ENCODE measurements at regions not wholly inside any gene's neighbourhood (a gene's known extent, or its start where the extent isn't known, plus 50 kb on each side); places are given as distances from the start of the nearest gene placed in this dataset.
"Not testable (repeated sequence)": the region's sequence is repeated elsewhere in the genome, so short reads cannot be mapped to it uniquely, and the experiment has no call there.

GRCh38 chr15:96213896-96214295 is 116.6 kb upstream of the NR2F2 start:
- Histone ChIP-seq H4K20me1 (ENCODE audit: control insufficient read depth, extremely low read depth, insufficient read depth, low read length) (no peaks in the 10 kb centered on the region), H3K79me2 (ENCODE audit: control insufficient read depth, insufficient read depth, low read length) (no peaks in the 10 kb centered on the region), H3K4me2 (ENCODE audit: extremely low read depth, insufficient read depth, low read length) (no peak overlapping the region), H3K9ac (ENCODE audit: insufficient read depth, low read length) (no peak overlapping the region), H3K36me3 (ENCODE audit: control insufficient read depth, insufficient read depth, low read length) (no peaks in the 10 kb centered on the region), H2AFZ (ENCODE audit: low read length) (no peak overlapping the region), H3K27ac (ENCODE audit: insufficient read depth, low read length) (no peak overlapping the region), H3K9me3 (ENCODE audit: control insufficient read depth, insufficient read depth, low read depth, low read length) (no peaks in the 10 kb centered on the region), H3K4me3 (replicated peaks in 1 of 4; ENCODE audit: control extremely low read depth in 1 of 4, insufficient read depth in 1 of 4, low read depth in 3 of 4, low read length in 4 of 4) (no peak overlapping the region), H3K27me3 (ENCODE audit: control insufficient read depth, insufficient read depth, low read length) (no peaks in the 10 kb centered on the region), H3K4me1 (ENCODE audit: control insufficient read depth, extremely low read depth, insufficient read depth, low read length) (no peaks in the 10 kb centered on the region)
- DNase-seq (ENCODE audit: low read depth in 2 of 2) = no peak
- TF ChIP-seq EZH2 (IDR thresholded peaks at IDR 0.05; ENCODE audit: low read length, missing control alignments) (no peak), CTCF (conservative IDR thresholded peaks at IDR 0.05 in 1 of 2, IDR thresholded peaks at IDR 0.05 in 1 of 2; ENCODE audit: low read depth in 1 of 2, low read length in 2 of 2) (no peak)

DNA sequence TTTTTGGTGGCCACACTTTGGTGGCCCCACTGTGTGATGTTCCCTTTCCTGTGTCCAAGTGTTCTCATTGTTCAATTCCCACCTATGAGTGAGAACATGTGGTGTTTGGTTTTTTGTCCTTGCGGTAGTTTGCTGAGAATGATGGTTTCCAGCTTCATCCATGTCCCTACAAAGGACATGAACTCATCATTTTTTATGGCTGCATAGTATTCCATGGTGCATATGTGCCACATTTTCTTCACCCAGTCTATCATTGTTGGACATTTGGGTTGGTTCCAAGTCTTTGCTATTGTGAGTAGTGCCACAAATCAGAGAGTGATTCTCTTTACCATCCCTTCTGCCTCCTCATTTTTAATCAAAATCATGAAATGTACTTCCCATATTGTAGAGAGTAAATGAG is 114.0 kb upstream of the NR2F2 start:
- H3K27ac ChIP-seq (ENCODE audit: insufficient read depth, low read length); H3K27me3 ChIP-seq (ENCODE audit: control insufficient read depth, insufficient read depth, low read length); H3K9ac ChIP-seq (ENCODE audit: insufficient read depth, low read length); H3K9me3 ChIP-seq (ENCODE audit: control insufficient read depth, insufficient read depth, low read depth, low read length); H3K36me3 ChIP-seq (ENCODE audit: control insufficient read depth, insufficient read depth, low read length); DNase-seq (ENCODE audit: low read depth in 2 of 2); H3K4me1 ChIP-seq (ENCODE audit: control insufficient read depth, extremely low read depth, insufficient read depth, low read length); H3K4me2 ChIP-seq (ENCODE audit: extremely low read depth, insufficient read depth, low read length); H3K4me3 ChIP-seq (replicated peaks in 1 of 4; ENCODE audit: control extremely low read depth in 1 of 4, insufficient read depth in 1 of 4, low read depth in 3 of 4, low read length in 4 of 4); H2AFZ ChIP-seq (ENCODE audit: low read length); H4K20me1 ChIP-seq (ENCODE audit: control insufficient read depth, extremely low read depth, insufficient read depth, low read length); H3K79me2 ChIP-seq (ENCODE audit: control insufficient read depth, insufficient read depth, low read length): not testable (repeated sequence)

GRCh38 chr15:96217983-96218382 is 112.5 kb upstream of the NR2F2 start:
- no peaks in the 10 kb centered on the region for H4K20me1 ChIP-seq (ENCODE audit: control insufficient read depth, extremely low read depth, insufficient read depth, low read length)
- TF ChIP-seq EZH2 (IDR thresholded peaks at IDR 0.05; ENCODE audit: low read length, missing control alignments) (no peak), CTCF (conservative IDR thresholded peaks at IDR 0.05 in 1 of 2, IDR thresholded peaks at IDR 0.05 in 1 of 2; ENCODE audit: low read depth in 1 of 2, low read length in 2 of 2) (no peak)
- no peaks in the 10 kb centered on the region for H3K36me3 ChIP-seq (ENCODE audit: control insufficient read depth, insufficient read depth, low read length)
- H3K27me3 ChIP-seq (ENCODE audit: control insufficient read depth, insufficient read depth, low read length) = no peaks in the 10 kb centered on the region
- DNase-seq (ENCODE audit: low read depth in 2 of 2) = no peak
- H2AFZ ChIP-seq (ENCODE audit: low read length) = no peak overlapping the region
- H3K27ac ChIP-seq (ENCODE audit: insufficient read depth, low read length) = no peak overlapping the region
- no peaks in the 10 kb centered on the region for H3K4me1 ChIP-seq (ENCODE audit: control insufficient read depth, extremely low read depth, insufficient read depth, low read length)
- no peaks in the 10 kb centered on the region for H3K79me2 ChIP-seq (ENCODE audit: control insufficient read depth, insufficient read depth, low read length)
- no peak overlapping the region for H3K4me2 ChIP-seq (ENCODE audit: extremely low read depth, insufficient read depth, low read length)
- no peaks in the 10 kb centered on the region for H3K9me3 ChIP-seq (ENCODE audit: control insufficient read depth, insufficient read depth, low read depth, low read length)
- no peak overlapping the region for H3K9ac ChIP-seq (ENCODE audit: insufficient read depth, low read length)
- no peak overlapping the region for H3K4me3 ChIP-seq (replicated peaks in 1 of 4; ENCODE audit: control extremely low read depth in 1 of 4, insufficient read depth in 1 of 4, low read depth in 3 of 4, low read length in 4 of 4)

Data from fibroblast of lung (primary cell).